ENCODE measurements at regions not wholly inside any gene's neighbourhood (a gene's known extent, or its start where the extent isn't known, plus 50 kb on each side); places are given as distances from the start of the nearest gene placed in this dataset.
A peak's percentile ranks its signal among the peaks of the same experiment; 100 is the strongest.

DNA sequence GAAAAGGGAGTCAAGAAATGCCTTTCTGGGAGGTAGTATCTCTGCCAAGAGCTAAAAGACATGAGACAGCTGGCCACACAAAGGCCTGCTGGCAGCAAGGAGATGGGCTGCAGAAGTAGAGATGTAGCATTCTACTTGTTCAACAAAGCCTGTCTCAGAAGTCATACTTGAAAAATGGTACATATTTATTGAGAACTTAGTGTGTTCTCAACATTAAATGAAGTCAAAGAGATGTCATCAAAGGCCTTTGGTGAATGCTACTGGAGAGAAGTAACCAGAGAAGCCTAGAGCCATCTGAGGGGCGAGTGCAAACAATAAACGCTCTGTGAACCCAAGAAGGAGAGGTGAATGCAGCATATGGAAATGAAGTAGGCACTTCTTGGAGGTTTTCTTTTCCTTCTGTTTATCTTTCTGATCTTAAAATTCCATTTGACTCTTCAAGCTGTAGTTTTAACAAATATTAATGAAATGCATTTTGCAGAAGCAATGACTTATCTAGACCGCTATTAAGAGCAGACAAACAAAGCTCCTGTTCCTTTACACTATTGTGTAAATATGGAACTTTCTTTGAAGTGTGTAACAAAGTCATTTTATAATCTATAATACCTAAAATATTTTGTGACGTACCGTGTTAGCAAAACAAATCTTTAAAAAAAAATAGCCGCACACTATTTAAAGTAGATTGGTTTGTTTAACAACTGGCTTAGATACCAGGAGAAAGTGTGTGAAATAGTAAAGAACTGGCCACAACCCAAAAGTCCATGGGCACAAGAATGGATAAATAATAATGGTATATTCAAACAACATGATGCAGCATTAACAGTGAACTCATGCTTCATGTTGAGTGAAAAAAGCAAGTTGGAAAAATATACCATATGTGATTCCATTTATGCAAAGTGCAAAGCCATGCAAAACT, 70.2 kb downstream of the ZNF608 start:
- H3K4me1 ChIP-seq (ENCODE audit: insufficient read depth, low read length) = peaks cover 21% of the 10 kb centered on the region
- WGBS (ENCODE audit: extremely low coverage, insufficient read length, low lambda C conversion rate) = no CpG with 5 or more reads among the region's 6 CpGs
- H3K9me3 ChIP-seq (ENCODE audit: control insufficient read depth, low read depth, low read length) = no peaks in the 10 kb centered on the region
- H3K23ac ChIP-seq (ENCODE audit: insufficient read length, low read depth, low read length) = no peak overlapping the region
- H3T11ph ChIP-seq (ENCODE audit: low read length) = no peak overlapping the region
- peaks cover 72 to 80% of the 10 kb centered on the region in 2 experiments for H3K4me1 Mint-ChIP-seq
- H3K4me2 ChIP-seq (ENCODE audit: insufficient read depth, insufficient read length, low read length) = no peak overlapping the region
- no peaks in the 10 kb centered on the region for H3K27me3 Mint-ChIP-seq (ENCODE audit: low read depth)
- no peak overlapping the region for H4K91ac ChIP-seq (ENCODE audit: insufficient read length, low read depth, low read length)
- H3K9ac ChIP-seq (ENCODE audit: extremely low read depth, insufficient read length, low read length) = no peak overlapping the region
- no peak overlapping the region for H3K56ac ChIP-seq (ENCODE audit: insufficient read length, low read depth, low read length)
- H2AFZ ChIP-seq (ENCODE audit: low read length) = no peak overlapping the region
- no peaks in the 10 kb centered on the region for H3K36me3 Mint-ChIP-seq (ENCODE audit: insufficient read depth in 1 of 3, low read depth in 3 of 3)
- H2BK5ac ChIP-seq (ENCODE audit: insufficient read length, low read length) = no peak overlapping the region
- H3K18ac ChIP-seq (ENCODE audit: insufficient read length, low read depth, low read length) = no peak overlapping the region
- H2BK15ac ChIP-seq (ENCODE audit: low read depth, low read length) = no peak overlapping the region
- H2BK120ac ChIP-seq (ENCODE audit: low read depth, low read length, poor library complexity, severe bottlenecking) = no peak overlapping the region
- no peak overlapping the region for H3K27ac ChIP-seq (ENCODE audit: insufficient read length, low read depth, low read length)
- no peaks in the 10 kb centered on the region for H3K9me3 Mint-ChIP-seq
- H3K4ac ChIP-seq (ENCODE audit: low read depth, low read length) = no peak overlapping the region
- H3K79me1 ChIP-seq (ENCODE audit: insufficient read depth, low read depth, low read length, poor library complexity, severe bottlenecking) = peaks cover 11% of the 10 kb centered on the region
- no peaks in the 10 kb centered on the region for H4K20me1 ChIP-seq (ENCODE audit: control insufficient read depth, insufficient read depth, insufficient read length)
- no peak overlapping the region for H2AK5ac ChIP-seq (ENCODE audit: insufficient read length, low read length)
- no peak overlapping the region for H4K8ac ChIP-seq (replicated peaks; ENCODE audit: insufficient read length, low read depth, low read length)
- peak overlapping the region in 2 of 3 experiments; percentile 32 to 35; a peak in 2 of 7 replicates for H3K27ac Mint-ChIP-seq
- TF ChIP-seq, protein P1, sequence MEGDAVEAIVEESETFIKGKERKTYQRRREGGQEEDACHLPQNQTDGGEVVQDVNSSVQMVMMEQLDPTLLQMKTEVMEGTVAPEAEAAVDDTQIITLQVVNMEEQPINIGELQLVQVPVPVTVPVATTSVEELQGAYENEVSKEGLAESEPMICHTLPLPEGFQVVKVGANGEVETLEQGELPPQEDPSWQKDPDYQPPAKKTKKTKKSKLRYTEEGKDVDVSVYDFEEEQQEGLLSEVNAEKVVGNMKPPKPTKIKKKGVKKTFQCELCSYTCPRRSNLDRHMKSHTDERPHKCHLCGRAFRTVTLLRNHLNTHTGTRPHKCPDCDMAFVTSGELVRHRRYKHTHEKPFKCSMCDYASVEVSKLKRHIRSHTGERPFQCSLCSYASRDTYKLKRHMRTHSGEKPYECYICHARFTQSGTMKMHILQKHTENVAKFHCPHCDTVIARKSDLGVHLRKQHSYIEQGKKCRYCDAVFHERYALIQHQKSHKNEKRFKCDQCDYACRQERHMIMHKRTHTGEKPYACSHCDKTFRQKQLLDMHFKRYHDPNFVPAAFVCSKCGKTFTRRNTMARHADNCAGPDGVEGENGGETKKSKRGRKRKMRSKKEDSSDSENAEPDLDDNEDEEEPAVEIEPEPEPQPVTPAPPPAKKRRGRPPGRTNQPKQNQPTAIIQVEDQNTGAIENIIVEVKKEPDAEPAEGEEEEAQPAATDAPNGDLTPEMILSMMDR (conservative IDR thresholded peaks at IDR 0.05) = no peak
- no peak overlapping the region for H2BK20ac ChIP-seq (ENCODE audit: low read depth, low read length, poor library complexity, severe bottlenecking)
- no peak overlapping the region for H3K4me3 Mint-ChIP-seq
- H2BK12ac ChIP-seq (ENCODE audit: insufficient read length, low read depth, low read length) = no peak overlapping the region
- H3K27me3 ChIP-seq (ENCODE audit: insufficient read depth, low read length) = no peaks in the 10 kb centered on the region
- H4K5ac ChIP-seq (ENCODE audit: insufficient read length, low read depth, low read length) = no peak overlapping the region
- H3K23me2 ChIP-seq (ENCODE audit: insufficient read length, low read depth, low read length, poor library complexity, severe bottlenecking) = no peaks in the 10 kb centered on the region
- no peak overlapping the region for H3K14ac ChIP-seq (ENCODE audit: insufficient read depth, low read length)
- H3K79me2 ChIP-seq (ENCODE audit: insufficient read depth, low read length) = peaks cover 19% of the 10 kb centered on the region; the same call in 1 of the 2 replicates
- DNase-seq = no peak
